ENCODE measurements at regions not wholly inside any gene's neighbourhood (a gene's known extent, or its start where the extent isn't known, plus 50 kb on each side); places are given as distances from the start of the nearest gene placed in this dataset.

DNA sequence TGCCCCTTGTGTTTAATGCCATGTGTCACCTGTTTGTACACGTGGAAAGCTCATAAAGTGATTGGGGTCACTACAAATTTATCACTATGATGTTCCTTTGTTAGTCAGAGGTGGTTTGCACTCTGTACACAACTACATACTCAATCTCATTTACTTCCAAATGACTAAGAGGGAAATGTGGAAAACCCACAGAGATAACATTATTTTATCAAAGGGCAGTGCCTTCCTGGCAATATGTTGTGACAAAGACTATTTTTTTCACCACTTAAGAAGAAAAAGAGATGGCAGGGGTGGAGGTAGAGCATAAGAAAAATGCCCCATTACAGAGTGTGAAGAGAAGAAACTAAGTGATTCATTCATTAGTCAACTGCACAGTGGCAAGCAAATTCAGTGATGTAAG, 1064.1 kb upstream of the FLRT2 start:
- TF ChIP-seq, protein P1, sequence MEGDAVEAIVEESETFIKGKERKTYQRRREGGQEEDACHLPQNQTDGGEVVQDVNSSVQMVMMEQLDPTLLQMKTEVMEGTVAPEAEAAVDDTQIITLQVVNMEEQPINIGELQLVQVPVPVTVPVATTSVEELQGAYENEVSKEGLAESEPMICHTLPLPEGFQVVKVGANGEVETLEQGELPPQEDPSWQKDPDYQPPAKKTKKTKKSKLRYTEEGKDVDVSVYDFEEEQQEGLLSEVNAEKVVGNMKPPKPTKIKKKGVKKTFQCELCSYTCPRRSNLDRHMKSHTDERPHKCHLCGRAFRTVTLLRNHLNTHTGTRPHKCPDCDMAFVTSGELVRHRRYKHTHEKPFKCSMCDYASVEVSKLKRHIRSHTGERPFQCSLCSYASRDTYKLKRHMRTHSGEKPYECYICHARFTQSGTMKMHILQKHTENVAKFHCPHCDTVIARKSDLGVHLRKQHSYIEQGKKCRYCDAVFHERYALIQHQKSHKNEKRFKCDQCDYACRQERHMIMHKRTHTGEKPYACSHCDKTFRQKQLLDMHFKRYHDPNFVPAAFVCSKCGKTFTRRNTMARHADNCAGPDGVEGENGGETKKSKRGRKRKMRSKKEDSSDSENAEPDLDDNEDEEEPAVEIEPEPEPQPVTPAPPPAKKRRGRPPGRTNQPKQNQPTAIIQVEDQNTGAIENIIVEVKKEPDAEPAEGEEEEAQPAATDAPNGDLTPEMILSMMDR (IDR thresholded peaks at IDR 0.05): no peak
- TF ChIP-seq POLR2A (IDR thresholded peaks at IDR 0.05) (no peak), POLR2AphosphoS5 (IDR thresholded peaks at IDR 0.05; ENCODE audit: insufficient read depth in 1 of 2, low read depth in 1 of 2) (no peak)

Data from vagina (tissue), 2 donors.